Left colon (tissue), 2 donors: ENCODE measurements at regions not wholly inside any gene's neighbourhood (a gene's known extent, or its start where the extent isn't known, plus 50 kb on each side); places are given as distances from the start of the nearest gene placed in this dataset.
"Not testable (repeated sequence)": the region's sequence is repeated elsewhere in the genome, so short reads cannot be mapped to it uniquely, and the experiment has no call there.

Experiments
- ATAC-seq: fragments of 200-7000 bp; cut with Tn5 transposase; one replicate; pipeline ENCODE4 v1.9.1; 2020; ENCODE audit warnings: mild to moderate bottlenecking, moderate library complexity
- DNase-seq, 2 donors: peaks; one replicate each; pipeline ENCODE4 v3.0.0-alpha.2; 2020
- intact Hi-C, 2 donors: fragments of 100-400 bp; cut with DNase I in 1 of 2; cut with micrococcal nuclease in 1 of 2; formaldehyde crosslinking; loops; one replicate each; pipeline versions ENCODE4 v1.11.2 to v1.14.0; 2022; cut with DNase I, micrococcal nuclease
- donor health status: DM: no; HTN: no; CAD: no.
- donor health status: DM: yes; HTN: yes; CAD: no.

GRCh38 chr11:38160433-38160832 lies 1562.4 kb upstream of the RAG2 start:
- intact Hi-C loops = no loop called here
- no peak for ATAC-seq

GRCh38 chr11:38159038-38159437 lies 1561.0 kb upstream of the RAG2 start:
- intact Hi-C loops = no loop called here
- no peak for DNase-seq
- ATAC-seq = no peak

More at GRCh38 chr11:38160433-38160832, 1562.4 kb upstream of the RAG2 start:
- DNase-seq = no peak

GRCh38 chr11:38156495-38157146 lies 1558.6 kb upstream of the RAG2 start:
- ATAC-seq = no peak
- intact Hi-C loops = no loop called here
- no peak for DNase-seq

GRCh38 chr11:38155856-38156255 lies 1557.8 kb upstream of the RAG2 start:
- ATAC-seq (no peak), DNase-seq (no peak)
- intact Hi-C loops = no loop called here

- no peak for ATAC-seq
- intact Hi-C loops = no loop called here
- no peak for DNase-seq
Observed at GRCh38 chr11:38153985-38154384, 1555.9 kb upstream of the RAG2 start.

- no peak for DNase-seq
- no peak for ATAC-seq
- intact Hi-C loops = no loop called here
Observed at GRCh38 chr11:38143852-38144251, 1545.8 kb upstream of the RAG2 start.

GRCh38 chr11:38138972-38139371 lies 1540.9 kb upstream of the RAG2 start:
- DNase-seq = no peak
- ATAC-seq = no peak
- intact Hi-C loops = no loop called here

GRCh38 chr11:38136887-38137286 lies 1538.9 kb upstream of the RAG2 start:
- intact Hi-C loops = no loop called here
- no peak for DNase-seq
- ATAC-seq = no peak

GRCh38 chr11:38131535-38131934 lies 1533.5 kb upstream of the RAG2 start:
- intact Hi-C loops = no loop called here
- no peak for ATAC-seq

GRCh38 chr11:38130976-38131375 lies 1532.9 kb upstream of the RAG2 start:
- no peak for ATAC-seq
- intact Hi-C loops = no loop called here
- no peak for DNase-seq

More at GRCh38 chr11:38131535-38131934, 1533.5 kb upstream of the RAG2 start:
- no peak for DNase-seq

- DNase-seq (no peak), ATAC-seq (no peak)
- intact Hi-C loops = no loop called here
Observed at GRCh38 chr11:38130514-38130913, 1532.5 kb upstream of the RAG2 start.

- intact Hi-C loops = no loop called here
- DNase-seq = no peak
- no peak for ATAC-seq
Observed at GRCh38 chr11:38123673-38124072, 1525.6 kb upstream of the RAG2 start.

GRCh38 chr11:38116616-38117015 lies 1518.6 kb upstream of the RAG2 start:
- ATAC-seq, intact Hi-C loops, DNase-seq: not testable (repeated sequence)

- DNase-seq, intact Hi-C loops, ATAC-seq: not testable (repeated sequence)
Observed at GRCh38 chr11:38115381-38115780, 1517.3 kb upstream of the RAG2 start.

GRCh38 chr11:38100836-38101462 lies 1502.9 kb upstream of the RAG2 start:
- ATAC-seq (no peak), DNase-seq (no peak)
- intact Hi-C loops = no loop called here

- DNase-seq (no peak), ATAC-seq (no peak)
- intact Hi-C loops = no loop called here
Observed at GRCh38 chr11:38095268-38095667, 1497.2 kb upstream of the RAG2 start.

GRCh38 chr11:38089726-38090125 lies 1491.7 kb upstream of the RAG2 start:
- DNase-seq = no peak
- intact Hi-C loops = no loop called here
- ATAC-seq = no peak

GRCh38 chr11:38060920-38061319 lies 1462.9 kb upstream of the RAG2 start:
- ATAC-seq (no peak), DNase-seq (no peak)
- intact Hi-C loops = no loop called here

- no peak for DNase-seq
- no peak for ATAC-seq
- intact Hi-C loops = no loop called here
Observed at GRCh38 chr11:38060136-38060535, 1462.1 kb upstream of the RAG2 start.

- ATAC-seq = no peak
- DNase-seq = no peak
- intact Hi-C loops = no loop called here
Observed at GRCh38 chr11:38046571-38047135, 1448.6 kb upstream of the RAG2 start.

GRCh38 chr11:38043060-38043459 lies 1445.0 kb upstream of the RAG2 start:
- no peak for DNase-seq
- no peak for ATAC-seq
- intact Hi-C loops = no loop called here
